Kasumi-1 (cell line): ENCODE measurements at regions not wholly inside any gene's neighbourhood (a gene's known extent, or its start where the extent isn't known, plus 50 kb on each side); places are given as distances from the start of the nearest gene placed in this dataset.

Source experiments
- DNase-seq, 2 experiments: peaks; one replicate each; lab custom pipeline; 2025; lab: John Stamatoyannopoulos, UW

- no peak for DNase-seq
These were observed 72.0 kb upstream of the FAM20C start for GRCh38 chr7:120164-120991.

GRCh38 chr7:121002-121785 is 71.2 kb upstream of the FAM20C start:
- DNase-seq, result no peak

DNA sequence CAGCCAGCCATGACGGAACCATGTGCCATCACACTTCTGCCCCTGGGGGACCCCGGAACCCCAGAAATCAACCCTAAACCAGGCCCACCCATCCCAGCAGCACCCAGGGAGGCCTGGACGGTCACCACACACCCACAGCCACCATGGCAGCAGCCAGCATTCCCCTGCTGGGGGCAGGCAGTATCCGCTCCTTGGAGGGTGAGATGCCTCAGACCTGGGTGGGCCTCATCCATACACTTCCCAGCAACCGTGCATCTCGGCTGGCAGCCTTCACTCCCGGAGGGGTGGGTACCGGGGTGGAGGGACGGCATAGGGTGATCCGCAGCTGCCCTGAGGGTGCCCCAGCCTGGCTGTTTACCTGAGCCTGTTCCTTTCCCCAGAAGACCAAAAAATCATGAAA is 69.1 kb upstream of the FAM20C start:
- DNase-seq, result no peak

DNA sequence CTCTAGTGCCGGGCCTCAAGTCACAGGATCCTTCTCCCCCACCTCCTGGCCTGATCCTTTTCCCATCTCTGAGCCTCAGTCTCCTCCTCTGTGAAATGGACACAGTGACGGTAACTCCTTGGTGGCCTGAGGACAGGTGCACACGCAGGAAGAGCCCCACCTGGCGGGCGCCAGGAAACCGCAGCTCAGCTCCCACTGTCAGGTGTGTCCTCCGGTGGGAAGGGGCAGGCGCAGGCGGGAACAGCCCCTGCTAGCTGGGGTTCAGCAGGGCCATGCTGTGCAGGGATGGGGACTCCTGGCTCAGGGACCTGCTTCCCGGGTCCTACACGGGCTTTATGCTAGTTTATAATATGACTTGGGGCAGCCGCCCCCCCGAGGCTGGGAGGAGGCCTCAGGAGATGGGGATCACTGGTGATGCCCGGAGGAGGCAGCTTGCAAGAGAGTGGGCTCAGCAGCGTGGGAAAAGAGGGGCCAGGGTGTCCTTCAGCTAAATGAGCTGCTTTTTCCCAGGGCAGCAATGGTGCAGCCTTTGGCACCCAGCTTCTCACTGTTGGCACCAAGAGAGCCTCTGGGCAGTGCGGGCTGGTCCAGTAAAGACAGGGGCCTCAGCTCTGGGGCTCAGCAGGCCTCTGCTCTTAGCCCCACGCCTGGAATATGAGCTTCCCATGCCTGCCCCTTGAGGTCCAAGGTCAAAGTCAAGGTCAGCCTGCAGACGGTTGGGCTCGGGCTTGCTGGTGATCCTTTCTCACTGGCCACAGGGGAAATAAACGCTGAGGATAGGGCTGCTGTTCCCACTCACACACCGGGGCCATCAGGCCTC is 68.0 kb upstream of the FAM20C start:
- DNase-seq, result no peak

- DNase-seq, result no peak
These were observed 67.3 kb upstream of the FAM20C start for GRCh38 chr7:125061-125475.

- DNase-seq, result no peak
These were observed 66.7 kb upstream of the FAM20C start for GRCh38 chr7:125661-126060.

DNA sequence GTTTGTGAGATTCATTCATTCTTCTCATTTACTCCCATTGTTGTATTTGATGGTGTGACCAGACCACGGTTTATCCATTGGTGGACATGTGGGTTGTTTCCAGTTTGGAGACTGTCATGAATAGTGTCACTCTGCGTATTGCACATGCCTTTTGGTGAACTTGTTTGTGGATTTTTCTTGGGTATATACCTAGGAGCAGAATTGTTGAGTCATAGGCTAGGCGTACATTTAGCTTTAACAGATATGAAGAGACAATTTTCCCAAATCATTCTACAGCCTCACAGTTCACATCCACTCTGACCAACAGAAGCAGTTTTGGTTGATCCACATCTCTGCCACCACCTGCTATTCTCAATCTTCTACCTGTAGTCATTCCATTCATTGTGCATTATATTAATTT is 66.0 kb upstream of the FAM20C start:
- no peak for DNase-seq

DNA sequence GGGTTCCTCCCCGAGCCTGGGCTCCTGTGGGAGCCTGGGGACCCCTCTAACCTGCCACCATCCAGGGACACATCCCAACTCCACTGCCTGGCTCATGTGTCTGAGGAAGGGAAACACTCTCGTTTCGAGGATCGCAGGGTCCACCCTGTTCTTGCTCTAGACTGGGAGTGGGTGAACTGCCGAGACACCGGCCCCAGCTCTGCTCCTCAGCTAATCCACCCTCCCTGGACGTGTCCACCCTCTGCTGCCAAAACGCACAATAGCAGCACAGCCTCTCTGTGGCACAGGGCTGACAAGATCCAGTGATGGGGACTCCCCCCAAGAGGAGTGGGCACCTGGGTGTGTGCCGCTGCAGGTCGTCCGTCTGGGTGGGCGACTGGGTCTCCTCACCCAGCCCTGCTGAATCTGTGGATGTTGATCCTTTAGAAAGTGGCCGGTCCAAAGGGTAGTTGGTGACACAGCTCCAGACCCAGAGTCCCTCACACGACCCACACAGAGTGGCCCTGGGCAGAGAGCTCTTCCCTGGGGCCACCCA is 65.2 kb upstream of the FAM20C start:
- DNase-seq, result no peak

DNA sequence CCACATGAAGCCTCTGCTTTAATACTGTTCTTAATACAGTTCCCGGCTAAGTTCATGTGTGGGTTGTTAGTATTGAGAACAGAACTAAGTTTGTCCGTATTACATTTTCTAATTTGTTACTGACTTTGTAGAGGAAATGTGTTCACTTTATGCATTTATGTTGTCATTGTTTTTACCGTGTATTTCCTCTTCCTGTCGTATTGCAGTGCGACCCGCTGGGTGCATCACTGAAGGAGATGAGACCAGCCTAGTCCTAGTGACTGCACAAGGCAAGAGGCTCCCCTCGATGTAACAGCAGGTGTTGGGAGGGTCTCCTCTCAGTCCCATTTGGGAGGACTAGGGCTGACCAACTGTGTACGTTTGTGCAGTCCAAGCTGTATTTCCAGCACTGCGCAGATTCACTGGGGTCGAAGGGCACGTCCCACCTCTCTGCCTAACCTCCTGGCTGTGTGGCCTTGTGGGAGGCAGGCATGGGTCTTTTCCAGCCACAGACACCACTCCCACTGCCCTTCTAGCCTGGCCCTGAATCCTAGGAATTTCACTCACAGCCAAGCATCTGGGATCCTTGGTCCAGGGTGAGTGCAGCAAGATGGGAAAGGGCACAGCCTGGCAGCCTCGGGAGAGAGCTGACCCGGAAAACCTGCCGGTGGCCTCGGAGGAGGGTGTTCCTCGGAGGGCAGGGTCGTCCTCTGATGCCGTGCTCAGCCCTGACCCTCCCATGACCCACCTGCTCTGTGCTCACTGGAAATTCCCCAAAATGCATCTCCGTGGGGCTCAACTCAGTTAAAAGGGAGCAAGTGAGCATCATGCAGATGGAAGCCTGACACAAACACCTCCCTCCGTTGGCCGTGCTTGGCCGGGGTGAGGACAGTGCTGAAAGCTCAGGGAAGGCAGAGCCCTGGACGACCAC is 63.9 kb upstream of the FAM20C start:
- no peak for DNase-seq

GRCh38 chr7:129366-130221 is 62.8 kb upstream of the FAM20C start:
- DNase-seq, result no peak

GRCh38 chr7:130222-130572 is 62.2 kb upstream of the FAM20C start:
- no peak for DNase-seq

- no peak for DNase-seq
These were observed 61.2 kb upstream of the FAM20C start for GRCh38 chr7:130875-131780.

- DNase-seq, result no peak
These were observed 60.4 kb upstream of the FAM20C start for GRCh38 chr7:131781-132482.

GRCh38 chr7:132899-133298 is 59.5 kb upstream of the FAM20C start:
- DNase-seq, result no peak

DNA sequence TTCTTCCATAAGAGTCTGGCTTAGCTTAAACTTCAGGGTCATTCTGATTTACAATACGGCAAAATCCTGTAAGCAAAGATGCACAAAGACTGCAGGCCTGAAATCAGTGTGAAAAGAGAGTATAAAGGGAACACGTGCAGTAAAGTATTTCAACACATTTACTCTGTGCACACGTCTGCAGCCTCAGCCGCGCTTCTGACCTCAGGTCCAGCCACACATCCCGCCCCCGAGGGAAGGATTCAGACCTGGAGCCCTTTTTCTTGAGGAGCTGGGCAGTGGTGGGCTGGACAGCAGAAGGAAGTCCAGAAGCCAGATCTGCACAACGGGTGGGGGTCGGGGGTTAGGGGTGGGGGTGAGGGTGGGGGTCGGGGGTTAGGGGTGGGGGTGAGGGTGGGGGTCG is 58.9 kb upstream of the FAM20C start:
- DNase-seq, result no peak

DNA sequence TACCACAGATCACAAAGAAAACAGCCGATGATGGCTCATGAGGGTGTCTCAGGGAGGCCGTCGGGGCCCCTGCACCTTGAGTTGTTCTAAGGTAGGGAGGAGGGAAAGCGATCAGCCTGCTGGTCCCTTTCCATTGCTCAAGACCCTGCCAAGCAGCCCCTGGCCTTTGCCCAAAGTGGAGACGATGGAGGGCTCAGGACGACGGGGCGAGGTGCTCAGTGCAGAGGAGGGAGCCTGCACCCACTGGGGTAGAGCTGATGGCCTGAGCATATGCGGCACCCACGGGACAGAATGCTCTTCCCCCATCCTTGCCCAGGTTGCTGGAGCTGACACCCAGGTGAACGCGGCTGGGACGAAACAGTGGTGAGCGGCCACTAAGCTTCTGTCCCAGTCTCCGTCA is 58.3 kb upstream of the FAM20C start:
- DNase-seq, result no peak

DNA sequence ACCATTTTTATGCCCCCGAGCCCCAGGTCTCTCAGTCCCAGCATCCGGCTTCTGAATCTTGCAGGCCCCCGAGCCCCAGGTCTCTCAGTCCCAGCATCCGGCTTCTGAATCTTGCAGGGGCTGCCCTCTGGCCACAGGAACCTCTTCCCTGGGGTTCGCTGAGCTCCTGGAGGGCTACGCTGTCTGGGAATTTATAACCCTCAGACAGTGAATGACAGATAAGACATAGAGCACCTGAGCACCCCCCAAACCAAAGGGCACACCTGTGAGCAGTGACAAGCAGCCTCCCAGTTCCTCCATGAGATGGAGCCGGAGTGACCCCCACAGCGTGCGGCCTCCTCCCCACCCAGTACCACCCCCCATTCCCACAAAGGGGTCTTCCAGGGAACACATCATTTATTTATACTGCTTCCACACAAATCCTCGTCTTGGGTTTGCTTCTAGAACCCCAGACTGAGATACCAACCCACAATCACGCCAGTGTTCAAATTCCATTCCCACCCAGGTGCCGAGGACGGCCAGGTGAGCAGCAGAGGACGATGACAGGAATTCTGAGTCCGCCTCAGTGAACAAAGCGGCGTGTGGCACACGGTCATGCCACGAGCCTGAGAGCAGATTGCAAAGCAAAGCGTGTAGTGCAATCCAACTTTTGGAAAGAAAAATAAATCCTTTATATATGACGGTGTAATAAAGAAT is 57.7 kb upstream of the FAM20C start:
- no peak for DNase-seq

- no peak for DNase-seq
These were observed 57.1 kb upstream of the FAM20C start for GRCh38 chr7:135257-135653.
